H1 (cell line): ENCODE measurements at regions not wholly inside any gene's neighbourhood (a gene's known extent, or its start where the extent isn't known, plus 50 kb on each side); places are given as distances from the start of the nearest gene placed in this dataset.

Source experiments
- CTCF ChIA-PET: fragments of 300-600 bp; sonication (Branson Sonifier 250); formaldehyde crosslinking; loops from one replicate; lab custom pipeline; 2021; ENCODE audit not compliant: partially characterized antibody; lab: Charles Lee
- POLR2A ChIA-PET: fragments of 300-600 bp; sonication (Branson Sonifier 250); formaldehyde crosslinking; loops from one replicate; lab custom pipeline; 2021; ENCODE audit warnings: inconsistent platforms; ENCODE audit not compliant: partially characterized antibody; lab: Charles Lee
- DNase-seq, 2 experiments: peaks; one replicate each; pipeline versions ENCODE4 v3.0.0 to v3.0.0-alpha.2; 2010 to 2022; ENCODE audit warnings: low spot score in 2 of 2, low read depth in 1 of 2, mixed read lengths in 1 of 2
- FAIRE-seq: peaks from 2 replicates; lab custom pipeline; 2011; peaks lifted over from hg19 to GRCh38; lab: Jason Lieb, UNC
- H2AFZ ChIP-seq: 2 replicates; pipeline ENCODE4 v1.8.1; 2012; ENCODE audit warnings: low read length, inconsistent platforms
- H2AK5ac ChIP-seq: 2 replicates; pipeline ENCODE4 v1.6.1; 2013; ENCODE audit warnings: low read depth, low read length
- H2BK120ac ChIP-seq: replicated peaks from 2 replicates; pipeline ENCODE3; 2013; ENCODE audit warnings: low read depth, low read length, inconsistent platforms
- H2BK12ac ChIP-seq: 2 replicates; pipeline ENCODE4 v1.6.1; 2013; ENCODE audit warnings: low read depth, low read length
- H2BK15ac ChIP-seq: 2 replicates; pipeline ENCODE4 v1.6.1; 2013; ENCODE audit warnings: low read length
- H2BK20ac ChIP-seq: 2 replicates; pipeline ENCODE4 v1.6.1; 2013; ENCODE audit warnings: low read length
- H2BK5ac ChIP-seq: 2 replicates; pipeline ENCODE4 v1.6.1; 2013; ENCODE audit warnings: low read depth, low read length
- H3K14ac ChIP-seq: 2 replicates; pipeline ENCODE4 v1.6.1; 2013; ENCODE audit warnings: inconsistent platforms; ENCODE audit not compliant: insufficient read length
- H3K18ac ChIP-seq: 2 replicates; pipeline ENCODE4 v1.6.1; 2013; ENCODE audit warnings: low read length; ENCODE audit errors: extremely low read depth
- H3K23ac ChIP-seq: 2 replicates; pipeline ENCODE4 v1.6.1; 2013; ENCODE audit warnings: inconsistent platforms; ENCODE audit not compliant: insufficient read length
- H3K23me2 ChIP-seq: 2 replicates; pipeline ENCODE4 v1.6.1; 2013; ENCODE audit warnings: low read depth, low read length
- H3K27ac ChIP-seq: 2 replicates; pipeline ENCODE4 v1.6.1; 2011; ENCODE audit warnings: low read depth, low read length, inconsistent platforms
- H3K27me3 ChIP-seq, 4 experiments: replicated peaks in 1 of 4; 1 replicate in 1 of 4; 2 replicates in 3 of 4; pipeline versions ENCODE4 v1.6.1 to v1.8.1; 2011 to 2013; ENCODE audit warnings: low read length in 3 of 4, mild to moderate bottlenecking in 3 of 4, inconsistent platforms in 2 of 4, mixed read lengths in 2 of 4, moderate library complexity in 1 of 4; ENCODE audit not compliant: control insufficient read depth in 3 of 4, insufficient read depth in 3 of 4; ENCODE audit errors: extremely low read depth in 1 of 4
- H3K36me3 ChIP-seq, 4 experiments: 2 replicates each; pipeline versions ENCODE4 v1.6.1 to v1.8.1; 2011 to 2013; ENCODE audit warnings: mild to moderate bottlenecking in 4 of 4, low read length in 3 of 4, moderate library complexity in 2 of 4, control low read depth in 1 of 4, inconsistent platforms in 1 of 4; ENCODE audit not compliant: insufficient read depth in 4 of 4, control insufficient read depth in 2 of 4
- H3K4ac ChIP-seq: replicated peaks from 2 replicates; pipeline ENCODE3; 2013; ENCODE audit warnings: low read length, low read depth, mixed read lengths, inconsistent platforms; ENCODE audit not compliant: insufficient read length
- H3K4me1 ChIP-seq, 4 experiments: replicated peaks in 1 of 4; 1 replicate in 1 of 4; 2 replicates in 3 of 4; pipeline versions ENCODE4 v1.6.1 to v1.8.1; 2011 to 2013; ENCODE audit warnings: low read length in 3 of 4, inconsistent platforms in 2 of 4, mixed read lengths in 1 of 4; ENCODE audit not compliant: insufficient read depth in 4 of 4, control insufficient read depth in 3 of 4
- H3K4me2 ChIP-seq, 2 experiments: 2 replicates each; pipeline versions ENCODE4 v1.6.1 to v1.8.1; 2011 to 2013; ENCODE audit warnings: low read depth in 2 of 2, low read length in 2 of 2, control low read depth in 1 of 2, inconsistent platforms in 1 of 2, mild to moderate bottlenecking in 1 of 2; ENCODE audit not compliant: insufficient read depth in 1 of 2
- H3K4me3 ChIP-seq, 4 experiments: fragments of 200-600, 300-600 bp in 1 of 4; sonication (generic), shearing (Covaris generic), sonication (Bioruptor Twin) in 1 of 4; 2 replicates each; pipeline versions ENCODE4 v1.5.1 to v1.8.1; 2011 to 2016; ENCODE audit warnings: low read length in 4 of 4, low read depth in 3 of 4, control low read depth in 2 of 4, inconsistent platforms in 2 of 4, mild to moderate bottlenecking in 2 of 4, mixed read lengths in 1 of 4, moderate library complexity in 1 of 4; ENCODE audit not compliant: insufficient read depth in 2 of 4; ENCODE audit errors: extremely low read depth in 1 of 4
- H3K56ac ChIP-seq: replicated peaks from 2 replicates; pipeline ENCODE3; 2013; ENCODE audit warnings: low read depth, mild to moderate bottlenecking, mixed read lengths, low read length, inconsistent platforms; ENCODE audit not compliant: insufficient read length
- H3K79me1 ChIP-seq: 2 replicates; pipeline ENCODE4 v1.6.1; 2013; ENCODE audit warnings: low read depth, low read length, control low read depth
- H3K79me2 ChIP-seq, 2 experiments: 2 replicates each; pipeline versions ENCODE4 v1.6.1 to v1.8.1; 2012 to 2013; ENCODE audit warnings: low read length in 2 of 2, mild to moderate bottlenecking in 2 of 2, inconsistent platforms in 1 of 2; ENCODE audit not compliant: insufficient read depth in 2 of 2, control insufficient read depth in 1 of 2
- H3K9ac ChIP-seq, 4 experiments: replicated peaks in 1 of 4; 1 replicate in 1 of 4; 2 replicates in 3 of 4; pipeline versions ENCODE4 v1.6.1 to v1.8.1; 2011 to 2013; ENCODE audit warnings: low read depth in 3 of 4, low read length in 3 of 4, control low read depth in 2 of 4, mild to moderate bottlenecking in 2 of 4, moderate library complexity in 2 of 4, inconsistent platforms in 1 of 4; ENCODE audit errors: extremely low read depth in 1 of 4
- H3K9me3 ChIP-seq, 2 experiments: 2 replicates each; pipeline versions ENCODE4 v1.6.1 to v1.8.1; 2012 to 2013; ENCODE audit warnings: mild to moderate bottlenecking in 2 of 2, moderate library complexity in 2 of 2, control low read depth in 1 of 2, inconsistent platforms in 1 of 2, low read depth in 1 of 2, low read length in 1 of 2, mixed read lengths in 1 of 2; ENCODE audit not compliant: insufficient read depth in 2 of 2
- H4K20me1 ChIP-seq, 2 experiments: replicated peaks in 1 of 2; 2 replicates each; pipeline versions ENCODE3 to v1.8.1; 2011 to 2013; ENCODE audit warnings: inconsistent platforms in 2 of 2, low read length in 2 of 2, mild to moderate bottlenecking in 1 of 2; ENCODE audit not compliant: insufficient read depth in 2 of 2, control insufficient read depth in 1 of 2
- H4K5ac ChIP-seq: 2 replicates; pipeline ENCODE4 v1.6.1; 2013; ENCODE audit warnings: low read length, low read depth, mixed read lengths, inconsistent platforms; ENCODE audit not compliant: insufficient read length
- H4K8ac ChIP-seq: 2 replicates; pipeline ENCODE4 v1.8.0; 2013; ENCODE audit warnings: mild to moderate bottlenecking, moderate library complexity, low read length, inconsistent platforms; ENCODE audit not compliant: insufficient read depth; ENCODE audit errors: extremely low read depth
- H4K91ac ChIP-seq: replicated peaks from 2 replicates; pipeline ENCODE3; 2013; ENCODE audit warnings: low read length, mixed read lengths, inconsistent platforms; ENCODE audit not compliant: insufficient read length
- ASH2L ChIP-seq: fragments of 200-600, 300-600 bp; sonication (generic); IDR thresholded peaks from one replicate; pipeline ENCODE4 v1.7.1; 2017; ENCODE audit warnings: low read length
- BRCA1 ChIP-seq: IDR thresholded peaks from 2 replicates; pipeline ENCODE4 v1.6.1; 2012; ENCODE audit warnings: low read depth, low read length, improper control_type of control experiment
- CBX8 ChIP-seq: fragments of 300-800, 300-1000 bp; sonication (generic); IDR thresholded peaks from 2 replicates; pipeline ENCODE4 v1.7.1; 2016; ENCODE audit warnings: low read depth, low read length, borderline replicate concordance
- CHD2 ChIP-seq: IDR thresholded peaks from 2 replicates; pipeline ENCODE4 v1.6.1; 2012; ENCODE audit warnings: low read length, improper control_type of control experiment
- EP300 ChIP-seq, 2 experiments: IDR thresholded peaks; 1 replicate in 1 of 2; 2 replicates in 1 of 2; pipeline ENCODE4 v1.6.1; 2011 to 2012; ENCODE audit warnings: low read depth in 2 of 2, low read length in 2 of 2, mild to moderate bottlenecking in 2 of 2, borderline replicate concordance in 1 of 2, inconsistent platforms in 1 of 2, moderate library complexity in 1 of 2
- GABPA ChIP-seq: IDR thresholded peaks from 2 replicates; pipeline ENCODE4 v1.6.1; 2011; ENCODE audit warnings: mild to moderate bottlenecking, low read length, moderate library complexity, borderline replicate concordance; ENCODE audit not compliant: insufficient read depth
- MAX ChIP-seq: IDR thresholded peaks from 2 replicates; pipeline ENCODE4 v1.6.1; 2012; ENCODE audit warnings: inconsistent platforms
- NANOG ChIP-seq: IDR thresholded peaks from 2 replicates; pipeline ENCODE4 v1.6.1; 2011; ENCODE audit warnings: low read length, low read depth, mild to moderate bottlenecking, inconsistent platforms; ENCODE audit not compliant: insufficient read depth, poor library complexity, severe bottlenecking
- RAD21 ChIP-seq, 2 experiments: IDR thresholded peaks in 1 of 2; conservative IDR thresholded peaks in 1 of 2; 2 replicates each; pipeline ENCODE4 v1.6.1; 2011; ENCODE audit warnings: low read depth in 2 of 2, low read length in 2 of 2, improper control_type of control experiment in 1 of 2, inconsistent platforms in 1 of 2, mild to moderate bottlenecking in 1 of 2, moderate library complexity in 1 of 2
- SIRT6 ChIP-seq: IDR thresholded peaks from one replicate; pipeline ENCODE4 v1.7.1; 2012; ENCODE audit warnings: low read length, inconsistent platforms
- SP1 ChIP-seq: IDR thresholded peaks from 2 replicates; pipeline ENCODE4 v1.6.1; 2011; ENCODE audit warnings: low read depth, low read length
- TAF7 ChIP-seq: optimal IDR thresholded peaks from 2 replicates; pipeline ENCODE3; 2011; ENCODE audit warnings: low read depth, mild to moderate bottlenecking, inconsistent platforms, low read length, moderate library complexity, borderline replicate concordance
- WGBS, 2 experiments: shearing (Covaris generic) in 1 of 2; methylation state at CpG; one replicate each; pipeline versions ENCODE4 v1.1.6 to v1.1.7; 2013 to 2015; ENCODE audit warnings: low lambda C conversion rate in 2 of 2, mixed read lengths in 2 of 2, inconsistent platforms in 1 of 2, low coverage in 1 of 2, missing lambda C conversion rate in 1 of 2; ENCODE audit not compliant: insufficient replicate concordance in 2 of 2, insufficient coverage in 1 of 2, insufficient read length in 1 of 2; ENCODE audit errors: extremely low coverage in 1 of 2, missing lambda C conversion rate in 1 of 2; 5-methylcytosine and 5-hydroxymethylcytosine counted together

DNA sequence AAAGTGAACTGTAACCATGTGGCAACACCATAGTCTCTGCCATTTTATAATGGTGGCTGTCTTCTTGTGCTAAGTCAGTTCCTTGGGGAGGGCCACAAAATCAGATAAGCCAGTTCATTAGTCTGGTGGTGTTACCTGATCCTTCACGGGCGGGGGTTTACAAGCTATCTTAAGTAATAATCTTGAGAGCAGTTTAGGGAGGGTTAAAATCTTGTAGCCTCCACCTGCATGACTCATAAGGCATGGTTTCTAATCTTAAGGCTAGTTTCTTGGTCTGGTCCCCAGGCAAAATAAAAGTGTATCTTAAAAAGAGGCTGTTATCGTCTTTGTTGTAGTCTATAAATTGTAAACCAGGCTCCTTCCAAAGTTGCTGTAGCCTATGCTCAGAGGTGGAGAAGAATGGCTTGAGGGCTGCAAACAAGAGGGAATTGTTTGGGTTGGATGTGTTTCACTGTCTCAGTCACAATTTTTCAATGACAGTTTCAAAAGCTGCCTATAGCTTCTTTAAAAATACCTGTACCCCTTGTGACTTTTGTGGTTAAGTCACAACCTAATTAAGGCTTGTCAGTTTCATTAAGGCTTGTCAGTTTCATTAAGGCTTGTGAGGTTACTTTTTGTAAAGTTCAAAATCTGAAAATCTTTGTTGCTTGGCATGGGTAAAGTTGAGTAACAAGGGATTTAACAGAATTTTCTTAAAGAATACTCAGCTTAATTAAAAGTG lies 135.7 kb downstream of the RPS4Y2 start:
- FAIRE-seq (no peak), DNase-seq (no peak)
- H3K9ac ChIP-seq: no peak overlapping the region
- H3K4me2 ChIP-seq: no peak overlapping the region
- H2AK5ac ChIP-seq: no peak overlapping the region
- no peak overlapping the region for H4K5ac ChIP-seq
- no peak overlapping the region for H2BK15ac ChIP-seq
- no peaks in the 10 kb centered on the region for H3K27me3 ChIP-seq
- no peak overlapping the region for H4K91ac ChIP-seq
- H3K23me2 ChIP-seq: no peaks in the 10 kb centered on the region
- no peaks in the 10 kb centered on the region for H3K4me1 ChIP-seq
- POLR2A ChIA-PET: no interaction called here
- H2AFZ ChIP-seq: no peak overlapping the region
- no peak overlapping the region for H3K23ac ChIP-seq
- H3K14ac ChIP-seq: no peak overlapping the region
- no peak overlapping the region for H2BK5ac ChIP-seq
- H3K9me3 ChIP-seq: peaks cover 0 to 20% of the 10 kb centered on the region in 2 experiments; a peak in 2 of 4 replicates
- H3K36me3 ChIP-seq: no peaks in the 10 kb centered on the region
- H4K20me1 ChIP-seq: no peaks in the 10 kb centered on the region
- no peak overlapping the region for H2BK12ac ChIP-seq
- no peak overlapping the region for H3K4ac ChIP-seq
- H3K79me2 ChIP-seq: no peaks in the 10 kb centered on the region
- H2BK20ac ChIP-seq: no peak overlapping the region
- H3K79me1 ChIP-seq: no peaks in the 10 kb centered on the region
- no peak overlapping the region for H2BK120ac ChIP-seq
- no peak overlapping the region for H3K4me3 ChIP-seq
- H3K27ac ChIP-seq: no peak overlapping the region
- CTCF ChIA-PET: no interaction called here
- H4K8ac ChIP-seq: no peak overlapping the region
- no peak overlapping the region for H3K56ac ChIP-seq
- H3K18ac ChIP-seq: no peak overlapping the region
- WGBS, 2 experiments: 89% methylated on average over 3 of the region's 3 CpGs; no CpG with 5 or more reads in 1 of the 2 experiments
- no peak for TF ChIP-seq BRCA1
- no peak for TF ChIP-seq SP1
- no peak for TF ChIP-seq NANOG
- TF ChIP-seq MAX: no peak
- no peak for TF ChIP-seq CHD2
- TF ChIP-seq SIRT6: no peak
- TF ChIP-seq CBX8: no peak
- no peak for TF ChIP-seq GABPA
- no peak for TF ChIP-seq ASH2L
- no peak for TF ChIP-seq TAF7
- TF ChIP-seq EP300 (IDR thresholded peaks at IDR 0.05; ENCODE audit: borderline replicate concordance in 1 of 2, low read depth in 2 of 2, low read length in 2 of 2): no peak
- no peak for TF ChIP-seq RAD21 (IDR thresholded peaks at IDR 0.05 in 1 of 2, conservative IDR thresholded peaks at IDR 0.05 in 1 of 2; ENCODE audit: low read depth in 2 of 2, low read length in 2 of 2)
